Fibroblast of lung (primary cell): ENCODE measurements at regions not wholly inside any gene's neighbourhood (a gene's known extent, or its start where the extent isn't known, plus 50 kb on each side); places are given as distances from the start of the nearest gene placed in this dataset.

Experiments used
- CTCF ChIP-seq, 2 donors: IDR thresholded peaks in 1 of 2; conservative IDR thresholded peaks in 1 of 2; 1 replicate in 1 of 2; 2 replicates in 1 of 2; pipeline ENCODE4 v1.5.1; 2011 to 2012; ENCODE audit warnings: low read length in 2 of 2, control low read depth in 1 of 2, inconsistent platforms in 1 of 2, low read depth in 1 of 2, mild to moderate bottlenecking in 1 of 2
- EZH2 ChIP-seq: IDR thresholded peaks from 2 replicates; pipeline ENCODE4 v1.5.1; 2012; ENCODE audit warnings: low read length, control low read depth, mild to moderate bottlenecking; ENCODE audit errors: missing control alignments

- no peak for TF ChIP-seq CTCF (conservative IDR thresholded peaks at IDR 0.05 in 1 of 2, IDR thresholded peaks at IDR 0.05 in 1 of 2; ENCODE audit: low read depth in 1 of 2, low read length in 2 of 2)
- TF ChIP-seq EZH2: no peak
Observed at GRCh38 chr12:69083689-69084088, 150.7 kb upstream of the CPM start.
